ENCODE measurements at regions not wholly inside any gene's neighbourhood (a gene's known extent, or its start where the extent isn't known, plus 50 kb on each side); places are given as distances from the start of the nearest gene placed in this dataset.
"Not testable (repeated sequence)": the region's sequence is repeated elsewhere in the genome, so short reads cannot be mapped to it uniquely, and the experiment has no call there.

- DNase-seq, result no peak
These were observed 210.7 kb downstream of the EFCAB11 start for GRCh38 chr14:89743828-89744227.

- no peak for DNase-seq
These were observed 214.3 kb downstream of the EFCAB11 start for GRCh38 chr14:89740241-89740640.

GRCh38 chr14:89736881-89737280, 217.6 kb downstream of the EFCAB11 start:
- no peak for DNase-seq

GRCh38 chr14:89731396-89731933, 223.1 kb downstream of the EFCAB11 start:
- DNase-seq, result no peak

- DNase-seq, result no peak
These were observed 223.8 kb downstream of the EFCAB11 start for GRCh38 chr14:89730687-89731086.

GRCh38 chr14:89728964-89729363, 225.6 kb downstream of the EFCAB11 start:
- no peak for DNase-seq

- not testable (repeated sequence) for DNase-seq
These were observed 228.3 kb downstream of the EFCAB11 start for GRCh38 chr14:89726226-89726625.

- DNase-seq, result peak; percentile 44
These were observed 229.9 kb downstream of the EFCAB11 start for GRCh38 chr14:89724628-89724960.

- DNase-seq, result peak; percentile 24
These were observed 230.5 kb downstream of the EFCAB11 start for GRCh38 chr14:89723930-89724627.

- DNase-seq, result no peak
These were observed 232.6 kb downstream of the EFCAB11 start for GRCh38 chr14:89721956-89722355.

- no peak for DNase-seq
These were observed 233.5 kb downstream of the EFCAB11 start for GRCh38 chr14:89720741-89721729.

- no peak for DNase-seq
These were observed 234.3 kb downstream of the EFCAB11 start for GRCh38 chr14:89720076-89720687.

GRCh38 chr14:89719366-89720075, 235.0 kb downstream of the EFCAB11 start:
- no peak for DNase-seq

- DNase-seq, result no peak
These were observed 245.4 kb downstream of the EFCAB11 start for GRCh38 chr14:89708982-89709625.

GRCh38 chr14:89707086-89707485, 247.4 kb downstream of the EFCAB11 start:
- DNase-seq, result no peak

- no peak for DNase-seq
These were observed 251.7 kb downstream of the EFCAB11 start for GRCh38 chr14:89702876-89703200.

- peak; percentile 94 for DNase-seq
These were observed 252.3 kb downstream of the EFCAB11 start for GRCh38 chr14:89702073-89702875.

- peak; percentile 84 for DNase-seq
These were observed 253.1 kb downstream of the EFCAB11 start for GRCh38 chr14:89701211-89702043.

- DNase-seq, result no peak
These were observed 253.7 kb downstream of the EFCAB11 start for GRCh38 chr14:89700801-89701200.

- no peak for DNase-seq
These were observed 255.5 kb downstream of the EFCAB11 start for GRCh38 chr14:89699071-89699470.
